Activated T-cell treated with anti-CD3 and anti-CD28 coated beads, Interleukin-2, amount 50 U/mL, for 1 hour (primary cell): ENCODE measurements at regions not wholly inside any gene's neighbourhood (a gene's known extent, or its start where the extent isn't known, plus 50 kb on each side); places are given as distances from the start of the nearest gene placed in this dataset.

Source experiments
- DNase-seq: peaks from one replicate; pipeline ENCODE4 v3.0.0-alpha.2; 2020

GRCh38 chr12:68560851-68561422, 49.8 kb upstream of the RAP1B start:
- DNase-seq = no peak
